Calu3 (cell line): ENCODE measurements at regions not wholly inside any gene's neighbourhood (a gene's known extent, or its start where the extent isn't known, plus 50 kb on each side); places are given as distances from the start of the nearest gene placed in this dataset.

Experiments used
- BruUV-seq: library from RNA; stranded (reverse); fragments of 400-500 nt; replicated peaks from 2 replicates; lab custom pipeline; 2021; lab: Mats Ljungman, UMichigan
- CTCF ChIA-PET: fragments of 300-600 bp; sonication (Branson Sonifier 250); formaldehyde crosslinking; loops from one replicate; lab custom pipeline; 2022; ENCODE audit warnings: antibody characterized with exemption; lab: Charles Lee
- DNase-seq: peaks from one replicate; pipeline ENCODE4 v3.0.0; 2022
- H3K27ac Mint-ChIP-seq: one replicate; pipeline ENCODE4 v1.8.0; 2022; ENCODE audit warnings: mixed read lengths; ENCODE audit not compliant: unreplicated experiment
- H3K27me3 Mint-ChIP-seq: one replicate; pipeline ENCODE4 v1.8.0; 2022; ENCODE audit warnings: mixed read lengths; ENCODE audit not compliant: unreplicated experiment
- H3K36me3 Mint-ChIP-seq: one replicate; pipeline ENCODE4 v1.8.0; 2022; ENCODE audit warnings: mild to moderate bottlenecking, moderate library complexity, mixed read lengths; ENCODE audit not compliant: insufficient read depth, unreplicated experiment
- H3K4me1 Mint-ChIP-seq: one replicate; pipeline ENCODE4 v1.8.0; 2022; ENCODE audit warnings: mild to moderate bottlenecking, low read depth, mixed read lengths; ENCODE audit not compliant: unreplicated experiment
- H3K4me3 Mint-ChIP-seq: one replicate; pipeline ENCODE4 v1.8.0; 2022; ENCODE audit warnings: mild to moderate bottlenecking, low read depth, moderate library complexity, mixed read lengths; ENCODE audit not compliant: unreplicated experiment
- H3K9me3 Mint-ChIP-seq: one replicate; pipeline ENCODE4 v1.8.0; 2022; ENCODE audit warnings: low read depth, mixed read lengths; ENCODE audit not compliant: unreplicated experiment
- CTCF ChIP-seq: fragments of 200-600 bp; IDR thresholded peaks from one replicate; pipeline ENCODE4 v1.8.0; 2022; ENCODE audit warnings: antibody characterized with exemption; ENCODE audit not compliant: unreplicated experiment
- intact Hi-C: fragments of 100-400 bp; cut with micrococcal nuclease; formaldehyde crosslinking; loops from one replicate; pipeline ENCODE4 v1.10.0; 2022; ENCODE audit not compliant: unreplicated experiment

GRCh38 chr1:71345491-71345890 is 264.7 kb upstream of the ZRANB2 start:
- intact Hi-C loops = no loop called here
- H3K4me1 Mint-ChIP-seq = no peaks in the 10 kb centered on the region
- no peak for DNase-seq
- no TSS peak for BruUV-seq
- TF ChIP-seq CTCF = no peak
- H3K27ac Mint-ChIP-seq = no peak overlapping the region
- no peaks in the 10 kb centered on the region for H3K27me3 Mint-ChIP-seq
- CTCF ChIA-PET = no interaction called here
- no peak overlapping the region for H3K4me3 Mint-ChIP-seq
- H3K9me3 Mint-ChIP-seq = peaks cover 12% of the 10 kb centered on the region
- no peaks in the 10 kb centered on the region for H3K36me3 Mint-ChIP-seq

GRCh38 chr1:71343686-71344416 is 263.0 kb upstream of the ZRANB2 start:
- no TSS peak for BruUV-seq
- Mint-ChIP-seq H3K4me1 (no peaks in the 10 kb centered on the region), H3K27ac (no peak overlapping the region), H3K27me3 (no peaks in the 10 kb centered on the region), H3K4me3 (no peak overlapping the region), H3K36me3 (no peaks in the 10 kb centered on the region), H3K9me3 (peaks cover 12% of the 10 kb centered on the region)
- CTCF ChIA-PET = no interaction called here
- DNase-seq = no peak
- intact Hi-C loops = no loop called here
- no peak for TF ChIP-seq CTCF

GRCh38 chr1:71339238-71339637 is 258.4 kb upstream of the ZRANB2 start:
- Mint-ChIP-seq H3K4me3 (no peak overlapping the region), H3K4me1 (no peaks in the 10 kb centered on the region), H3K36me3 (no peaks in the 10 kb centered on the region), H3K27me3 (no peaks in the 10 kb centered on the region), H3K9me3 (peaks cover 14% of the 10 kb centered on the region), H3K27ac (no peak overlapping the region)
- TF ChIP-seq CTCF = no peak
- no peak for DNase-seq
- CTCF ChIA-PET = no interaction called here
- intact Hi-C loops = no loop called here
- BruUV-seq = no TSS peak

- Mint-ChIP-seq H3K36me3 (no peaks in the 10 kb centered on the region), H3K4me3 (no peak overlapping the region), H3K27me3 (no peaks in the 10 kb centered on the region), H3K4me1 (no peaks in the 10 kb centered on the region), H3K9me3 (peaks cover 2% of the 10 kb centered on the region), H3K27ac (no peak overlapping the region)
- TF ChIP-seq CTCF = no peak
- intact Hi-C loops = no loop called here
- no TSS peak for BruUV-seq
- CTCF ChIA-PET = no interaction called here
- no peak for DNase-seq
Observed at GRCh38 chr1:71330991-71331390, 250.2 kb upstream of the ZRANB2 start.
